ENCODE measurements at regions not wholly inside any gene's neighbourhood (a gene's known extent, or its start where the extent isn't known, plus 50 kb on each side); places are given as distances from the start of the nearest gene placed in this dataset.

GRCh38 chr4:35793766-35794165, 450.5 kb downstream of the ARAP2 start:
- H3K4me3 Mint-ChIP-seq = no peak overlapping the region
- no peak overlapping the region for H3K9ac ChIP-seq (ENCODE audit: insufficient read depth, low read length, poor library complexity, severe bottlenecking)
- DNase-seq = no peak
- no peak overlapping the region for H2AFZ ChIP-seq (ENCODE audit: insufficient read depth, low read depth, low read length, poor library complexity, severe bottlenecking)
- H3K36me3 Mint-ChIP-seq = no peaks in the 10 kb centered on the region
- H3K36me3 ChIP-seq (replicated peaks in 1 of 2; ENCODE audit: control insufficient read depth in 1 of 2, insufficient read depth in 2 of 2, low read length in 2 of 2) = no peaks in the 10 kb centered on the region
- no peak overlapping the region for H3K27ac Mint-ChIP-seq
- no peaks in the 10 kb centered on the region for H3K4me1 ChIP-seq (ENCODE audit: control insufficient read depth in 1 of 2, insufficient read depth in 2 of 2, low read length in 2 of 2)
- peaks cover 0 to 2% (median 0%) of the 10 kb centered on the region in 3 donors for H3K27me3 Mint-ChIP-seq (ENCODE audit: low read depth in 3 of 3)
- WGBS (ENCODE audit: insufficient coverage) = no CpG with 5 or more reads among the region's 1 CpG
- H3K9me3 Mint-ChIP-seq = peaks cover 0 to 12% (median 8%) of the 10 kb centered on the region in 7 donors
- H3K27ac ChIP-seq (ENCODE audit: low read depth in 1 of 2, low read length in 2 of 2) = no peak overlapping the region
- no peak overlapping the region for H3K4me3 ChIP-seq (replicated peaks in 1 of 3; ENCODE audit: low read depth in 2 of 3, low read length in 3 of 3)
- no peak overlapping the region for H3K4me2 ChIP-seq (replicated peaks; ENCODE audit: extremely low read depth, low read length, poor library complexity, severe bottlenecking)
- no peaks in the 10 kb centered on the region for H3K4me1 Mint-ChIP-seq
- intact Hi-C loops (cut with micrococcal nuclease) = no loop called here
- no peak for TF ChIP-seq CTCF (IDR thresholded peaks at IDR 0.05)
- no peaks in the 10 kb centered on the region for H4K20me1 ChIP-seq (ENCODE audit: insufficient read depth, low read length)
- no peaks in the 10 kb centered on the region for H3K27me3 ChIP-seq (ENCODE audit: control insufficient read depth in 2 of 2, insufficient read depth in 2 of 2, low read length in 2 of 2)
- H3K79me2 ChIP-seq (ENCODE audit: insufficient read depth, low read length) = no peaks in the 10 kb centered on the region
- no peaks in the 10 kb centered on the region for H3K9me3 ChIP-seq (replicated peaks in 1 of 2; ENCODE audit: control insufficient read depth in 1 of 2, insufficient read depth in 1 of 2, low read length in 2 of 2)

GRCh38 chr4:35800669-35801068, 443.6 kb downstream of the ARAP2 start:
- Histone ChIP-seq H3K36me3 (replicated peaks in 1 of 2; ENCODE audit: control insufficient read depth in 1 of 2, insufficient read depth in 2 of 2, low read length in 2 of 2) (no peaks in the 10 kb centered on the region), H3K9me3 (replicated peaks in 1 of 2; ENCODE audit: control insufficient read depth in 1 of 2, insufficient read depth in 1 of 2, low read length in 2 of 2) (peaks cover 20 to 23% of the 10 kb centered on the region in 2 donors), H4K20me1 (ENCODE audit: insufficient read depth, low read length) (no peaks in the 10 kb centered on the region), H2AFZ (ENCODE audit: insufficient read depth, low read depth, low read length, poor library complexity, severe bottlenecking) (no peak overlapping the region), H3K4me2 (replicated peaks; ENCODE audit: extremely low read depth, low read length, poor library complexity, severe bottlenecking) (no peak overlapping the region), H3K9ac (ENCODE audit: insufficient read depth, low read length, poor library complexity, severe bottlenecking) (no peak overlapping the region), H3K79me2 (ENCODE audit: insufficient read depth, low read length) (no peaks in the 10 kb centered on the region), H3K4me1 (ENCODE audit: control insufficient read depth in 1 of 2, insufficient read depth in 2 of 2, low read length in 2 of 2) (no peaks in the 10 kb centered on the region), H3K4me3 (replicated peaks in 1 of 3; ENCODE audit: low read depth in 2 of 3, low read length in 3 of 3) (no peak overlapping the region), H3K27ac (ENCODE audit: low read depth in 1 of 2, low read length in 2 of 2) (no peak overlapping the region), H3K27me3 (ENCODE audit: control insufficient read depth in 2 of 2, insufficient read depth in 2 of 2, low read length in 2 of 2) (no peaks in the 10 kb centered on the region)
- Mint-ChIP-seq H3K4me3 (no peak overlapping the region), H3K9me3 (peaks cover 0 to 18% (median 11%) of the 10 kb centered on the region in 7 donors), H3K27me3 (ENCODE audit: low read depth in 3 of 3) (peaks cover 0 to 2% (median 0%) of the 10 kb centered on the region in 3 donors), H3K4me1 (no peaks in the 10 kb centered on the region), H3K36me3 (no peaks in the 10 kb centered on the region), H3K27ac (no peak overlapping the region)
- DNase-seq = no peak
- intact Hi-C loops (cut with micrococcal nuclease) = no loop called here
- no peak for TF ChIP-seq CTCF (IDR thresholded peaks at IDR 0.05)
- 96% methylated on average over 5 of the region's 5 CpGs for whole genome bisulfite sequencing (ENCODE audit: insufficient coverage)
